Stimulated activated CD4-positive, alpha-beta T cell treated with anti-CD3 and anti-CD28 coated beads, TNF-alpha, amount 100 ng/mL, for 24 hours (primary cell): ENCODE measurements at regions not wholly inside any gene's neighbourhood (a gene's known extent, or its start where the extent isn't known, plus 50 kb on each side); places are given as distances from the start of the nearest gene placed in this dataset.

ENCODE experiments used
- DNase-seq, 3 experiments: peaks; one replicate each; pipeline ENCODE4 v3.0.0-alpha.2; 2020; ENCODE audit warnings: low read depth in 3 of 3

- DNase-seq: no peak
Observed at GRCh38 chr6:3593161-3593560, 136.3 kb upstream of the SLC22A23 start.

- no peak for DNase-seq
Observed at GRCh38 chr6:3592371-3592941, 135.6 kb upstream of the SLC22A23 start.

- no peak for DNase-seq
Observed at GRCh38 chr6:3591970-3592369, 135.1 kb upstream of the SLC22A23 start.

- no peak for DNase-seq
Observed at GRCh38 chr6:3587660-3588059, 130.8 kb upstream of the SLC22A23 start.

- no peak for DNase-seq
Observed at GRCh38 chr6:3585320-3585935, 128.6 kb upstream of the SLC22A23 start.

- DNase-seq: no peak
Observed at GRCh38 chr6:3584606-3585005, 127.8 kb upstream of the SLC22A23 start.

- no peak for DNase-seq
Observed at GRCh38 chr6:3581469-3581868, 124.6 kb upstream of the SLC22A23 start.

- no peak for DNase-seq
Observed at GRCh38 chr6:3579652-3580175, 122.9 kb upstream of the SLC22A23 start.

- DNase-seq: no peak
Observed at GRCh38 chr6:3578981-3579380, 122.1 kb upstream of the SLC22A23 start.

- no peak for DNase-seq
Observed at GRCh38 chr6:3577517-3577916, 120.7 kb upstream of the SLC22A23 start.

GRCh38 chr6:3575701-3576100 lies 118.9 kb upstream of the SLC22A23 start:
- DNase-seq: no peak

- DNase-seq: no peak
Observed at GRCh38 chr6:3575166-3575565, 118.3 kb upstream of the SLC22A23 start.

GRCh38 chr6:3573670-3574069 lies 116.8 kb upstream of the SLC22A23 start:
- DNase-seq: no peak

- DNase-seq: no peak
Observed at GRCh38 chr6:3571836-3572235, 115.0 kb upstream of the SLC22A23 start.

- no peak for DNase-seq
Observed at GRCh38 chr6:3571250-3571681, 114.4 kb upstream of the SLC22A23 start.

- DNase-seq: no peak
Observed at GRCh38 chr6:3569816-3570215, 113.0 kb upstream of the SLC22A23 start.

GRCh38 chr6:3568396-3569082 lies 111.7 kb upstream of the SLC22A23 start:
- DNase-seq: no peak

GRCh38 chr6:3566812-3567211 lies 110.0 kb upstream of the SLC22A23 start:
- DNase-seq: no peak

GRCh38 chr6:3565291-3565690 lies 108.4 kb upstream of the SLC22A23 start:
- no peak for DNase-seq

GRCh38 chr6:3561725-3562124 lies 104.9 kb upstream of the SLC22A23 start:
- no peak for DNase-seq

GRCh38 chr6:3560211-3560610 lies 103.4 kb upstream of the SLC22A23 start:
- no peak for DNase-seq

GRCh38 chr6:3559561-3559960 lies 102.7 kb upstream of the SLC22A23 start:
- DNase-seq: no peak

GRCh38 chr6:3557336-3557735 lies 100.5 kb upstream of the SLC22A23 start:
- no peak for DNase-seq
